Bronchial epithelial cell (primary cell): ENCODE measurements at regions not wholly inside any gene's neighbourhood (a gene's known extent, or its start where the extent isn't known, plus 50 kb on each side); places are given as distances from the start of the nearest gene placed in this dataset.

Experiments
- DNase-seq: peaks from one replicate; pipeline ENCODE4 v3.0.0-alpha.2; 2010; ENCODE audit warnings: low read depth
- FAIRE-seq: peaks from 2 replicates; lab custom pipeline; 2011; peaks lifted over from hg19 to GRCh38; lab: Jason Lieb, UNC
- H3K27me3 ChIP-seq: 2 replicates; pipeline ENCODE4 v1.5.1; 2011; ENCODE audit warnings: low read length; ENCODE audit not compliant: control insufficient read depth, insufficient read depth
- H3K36me3 ChIP-seq: 2 replicates; pipeline ENCODE4 v1.5.1; 2011; ENCODE audit warnings: low read length; ENCODE audit not compliant: control insufficient read depth, insufficient read depth
- H3K4me3 ChIP-seq: 2 replicates; pipeline ENCODE4 v1.5.1; 2011; ENCODE audit warnings: mild to moderate bottlenecking, low read depth, low read length, control low read depth
- CTCF ChIP-seq: IDR thresholded peaks from 2 replicates; pipeline ENCODE4 v1.5.1; 2011; ENCODE audit warnings: mild to moderate bottlenecking, moderate library complexity, low read length, control low read depth, inconsistent platforms; ENCODE audit not compliant: insufficient read depth, severe bottlenecking

- FAIRE-seq (no peak), DNase-seq (no peak)
- Histone ChIP-seq H3K4me3 (no peak overlapping the region), H3K36me3 (no peaks in the 10 kb centered on the region), H3K27me3 (no peaks in the 10 kb centered on the region)
- TF ChIP-seq CTCF: no peak
These were observed 101.3 kb upstream of the SKAP2 start for GRCh38 chr7:26965724-26966123.

GRCh38 chr7:26964156-26964808 lies 99.9 kb upstream of the SKAP2 start:
- FAIRE-seq (no peak), DNase-seq (no peak)
- no peaks in the 10 kb centered on the region for H3K36me3 ChIP-seq
- H3K4me3 ChIP-seq: no peak overlapping the region
- TF ChIP-seq CTCF: no peak
- H3K27me3 ChIP-seq: no peaks in the 10 kb centered on the region

GRCh38 chr7:26959290-26959689 lies 94.9 kb upstream of the SKAP2 start:
- TF ChIP-seq CTCF: no peak
- DNase-seq: no peak

GRCh38 chr7:26958834-26959233 lies 94.4 kb upstream of the SKAP2 start:
- FAIRE-seq: no peak
- Histone ChIP-seq H3K36me3 (no peaks in the 10 kb centered on the region), H3K4me3 (no peak overlapping the region), H3K27me3 (no peaks in the 10 kb centered on the region)
- peak; percentile 97 for DNase-seq
- no peak for TF ChIP-seq CTCF

More at GRCh38 chr7:26959290-26959689, 94.9 kb upstream of the SKAP2 start:
- Histone ChIP-seq H3K36me3 (no peaks in the 10 kb centered on the region), H3K4me3 (no peak overlapping the region), H3K27me3 (no peaks in the 10 kb centered on the region)
- no peak for FAIRE-seq

- H3K36me3 ChIP-seq: no peaks in the 10 kb centered on the region
- no peak overlapping the region for H3K4me3 ChIP-seq
- DNase-seq: no peak
- no peak for TF ChIP-seq CTCF
- H3K27me3 ChIP-seq: no peaks in the 10 kb centered on the region
- no peak for FAIRE-seq
These were observed 91.1 kb upstream of the SKAP2 start for GRCh38 chr7:26955516-26955915.

- H3K4me3 ChIP-seq: no peak overlapping the region
- H3K36me3 ChIP-seq: no peaks in the 10 kb centered on the region
- TF ChIP-seq CTCF: no peak
- no peak for FAIRE-seq
- H3K27me3 ChIP-seq: no peaks in the 10 kb centered on the region
- no peak for DNase-seq
These were observed 90.6 kb upstream of the SKAP2 start for GRCh38 chr7:26954951-26955350.
